ENCODE measurements at regions not wholly inside any gene's neighbourhood (a gene's known extent, or its start where the extent isn't known, plus 50 kb on each side); places are given as distances from the start of the nearest gene placed in this dataset.

GRCh38 chr10:130905386-130905785 is 406.1 kb downstream of the TCERG1L start:
- TF ChIP-seq ELF4 (IDR thresholded peaks at IDR 0.05) (no peak), ARNT (IDR thresholded peaks at IDR 0.05) (no peak), TARDBP (IDR thresholded peaks at IDR 0.05) (no peak), FOXA1 (IDR thresholded peaks at IDR 0.05) (no peak), SUZ12 (IDR thresholded peaks at IDR 0.05) (no peak)

Data from HEK293T (cell line).